Activated CD4-positive, alpha-beta T cell treated with anti-CD3 and anti-CD28 coated beads, Interleukin-2, Interleukin-6, amounts not matched to agents 100 ng/mL and 50 ng/mL, durations not matched to agents 16 hours and 8 hours (primary cell): ENCODE measurements at regions not wholly inside any gene's neighbourhood (a gene's known extent, or its start where the extent isn't known, plus 50 kb on each side); places are given as distances from the start of the nearest gene placed in this dataset.

Experiments
- DNase-seq: peaks from one replicate; pipeline ENCODE4 v3.0.0-alpha.2; 2020

DNA sequence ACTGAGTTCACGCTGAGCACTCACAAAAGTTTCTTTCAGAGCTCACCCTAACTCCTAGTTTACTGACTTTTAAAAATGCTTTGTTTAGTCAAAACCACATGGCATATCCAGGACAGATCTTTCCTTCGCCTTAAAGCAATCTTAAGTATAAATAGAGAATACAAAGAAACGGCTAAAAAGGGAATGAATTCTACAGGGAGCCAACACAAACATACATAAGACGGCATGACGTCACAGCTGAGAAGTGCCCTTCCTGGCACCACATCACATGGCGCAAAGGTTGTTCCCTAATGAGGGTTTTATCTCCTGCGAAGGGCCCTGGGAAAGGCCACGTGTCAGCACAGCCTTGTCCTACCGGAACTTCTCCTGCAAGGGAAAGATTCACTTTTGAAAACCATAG, 141.3 kb downstream of the IRX1 start:
- DNase-seq: no peak

DNA sequence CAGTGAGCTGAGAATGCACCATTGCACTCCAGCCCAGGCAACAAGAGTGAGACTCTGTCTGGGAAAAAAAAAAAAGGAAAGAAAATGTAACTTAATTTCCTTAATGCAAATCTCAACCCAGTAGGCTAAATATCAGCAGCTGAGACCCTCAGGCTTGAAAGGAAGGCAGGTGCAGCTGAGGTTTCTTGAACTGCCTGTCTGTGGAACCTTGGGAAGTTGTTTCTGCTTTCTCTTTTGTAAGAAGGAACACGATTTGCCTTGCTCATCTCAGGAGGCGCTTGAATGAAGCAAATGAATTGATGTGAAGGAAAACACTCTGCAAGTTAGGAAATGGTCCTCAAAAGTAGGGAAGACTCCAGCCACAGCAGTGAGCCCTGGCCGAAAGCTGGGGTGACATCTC, 143.3 kb downstream of the IRX1 start:
- DNase-seq: no peak

DNA sequence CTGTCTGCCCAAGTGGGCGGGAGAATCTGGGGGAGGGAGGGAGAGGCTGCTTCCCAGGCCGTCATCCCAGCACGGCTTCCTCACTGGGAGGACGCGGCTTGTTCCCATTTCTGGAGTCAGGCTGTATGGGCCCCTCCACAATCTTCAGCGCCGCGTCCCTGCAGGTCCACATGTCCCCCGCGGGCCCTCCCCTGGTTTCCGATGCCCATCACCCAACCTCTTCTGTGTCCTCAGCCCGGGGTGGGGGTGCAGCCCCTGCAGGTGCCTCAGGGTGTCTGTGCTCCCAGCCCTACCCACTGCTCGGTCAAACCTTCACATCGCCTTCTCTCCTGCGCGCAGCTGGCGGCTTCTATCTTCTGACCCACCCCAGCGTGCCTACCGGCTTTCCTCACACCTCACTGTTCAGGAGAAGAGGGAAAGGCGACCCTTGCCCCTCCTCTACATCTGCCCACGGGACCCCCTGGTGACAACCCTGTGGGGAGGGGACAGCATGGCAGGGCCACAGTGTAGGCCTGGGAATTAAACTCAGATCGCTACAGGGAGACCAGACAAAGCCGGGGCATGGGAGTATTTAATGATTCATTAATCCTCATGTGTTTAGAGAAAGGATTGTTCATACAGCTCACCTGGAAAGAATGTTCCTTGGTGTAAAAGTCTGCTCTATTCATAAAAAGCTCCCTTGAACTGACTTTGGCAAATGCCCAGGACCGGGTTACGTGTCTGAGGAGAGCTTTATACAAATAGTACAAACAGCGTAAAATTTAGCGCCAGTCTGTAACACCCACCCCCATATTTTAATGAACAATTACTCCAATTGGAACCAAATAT, 145.1 kb downstream of the IRX1 start:
- DNase-seq: no peak

DNA sequence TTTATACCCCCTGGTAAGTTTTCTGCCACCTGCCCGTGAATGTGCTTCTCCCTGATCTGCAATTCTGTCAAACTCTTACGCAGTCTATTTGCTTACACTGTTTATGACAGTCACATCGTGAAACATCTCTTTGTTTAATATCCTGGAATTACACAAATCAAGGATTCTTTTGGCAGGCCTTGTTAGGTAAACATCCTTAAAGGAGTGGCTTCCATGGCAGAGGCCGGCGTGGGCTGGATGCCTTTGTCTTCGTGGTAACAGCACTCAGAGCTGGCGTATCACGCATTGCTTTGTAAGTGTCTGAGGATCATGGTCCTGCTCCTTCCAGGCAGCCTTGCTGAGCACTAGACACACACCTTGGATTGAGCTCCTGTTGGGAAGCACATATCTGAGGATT, 145.7 kb downstream of the IRX1 start:
- DNase-seq: no peak

DNA sequence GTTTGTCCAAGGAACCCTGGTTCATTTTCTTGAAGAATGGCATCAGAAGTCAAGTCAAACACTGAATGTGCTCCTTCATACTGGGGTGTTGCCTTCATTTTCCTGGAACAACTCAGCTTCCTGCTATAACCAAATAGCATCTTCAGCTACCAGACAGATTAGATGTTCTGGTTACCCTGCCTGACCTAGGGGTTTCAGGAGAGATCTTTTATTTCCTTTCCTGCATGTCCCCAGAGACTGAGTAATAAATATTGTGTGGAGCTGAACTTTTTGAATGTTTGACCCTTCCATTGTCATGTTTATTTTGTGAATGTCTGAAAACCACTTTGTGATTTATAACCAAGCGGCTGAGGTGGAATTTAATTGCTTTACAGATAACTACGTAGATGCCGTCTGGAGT, 147.1 kb downstream of the IRX1 start:
- no peak for DNase-seq

DNA sequence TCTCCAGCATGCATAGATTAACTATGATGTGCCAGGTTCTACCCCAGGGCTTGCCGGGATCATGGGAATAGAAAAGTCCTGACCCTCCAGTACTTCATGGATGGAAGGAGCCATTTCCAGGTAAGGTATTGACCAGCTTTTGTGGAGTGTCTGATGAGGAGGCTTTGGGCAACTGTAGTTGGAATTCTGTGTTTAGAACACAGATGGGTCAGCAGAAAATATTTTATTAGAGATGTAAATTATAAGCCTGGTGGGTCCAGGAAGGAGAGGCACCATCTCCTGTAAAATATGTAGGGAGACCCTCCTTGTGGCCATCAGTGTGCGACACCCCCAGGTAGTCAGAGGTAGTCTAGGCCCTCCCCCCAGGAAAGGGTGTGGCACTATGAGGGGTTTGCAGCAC, 156.2 kb downstream of the IRX1 start:
- DNase-seq: no peak

DNA sequence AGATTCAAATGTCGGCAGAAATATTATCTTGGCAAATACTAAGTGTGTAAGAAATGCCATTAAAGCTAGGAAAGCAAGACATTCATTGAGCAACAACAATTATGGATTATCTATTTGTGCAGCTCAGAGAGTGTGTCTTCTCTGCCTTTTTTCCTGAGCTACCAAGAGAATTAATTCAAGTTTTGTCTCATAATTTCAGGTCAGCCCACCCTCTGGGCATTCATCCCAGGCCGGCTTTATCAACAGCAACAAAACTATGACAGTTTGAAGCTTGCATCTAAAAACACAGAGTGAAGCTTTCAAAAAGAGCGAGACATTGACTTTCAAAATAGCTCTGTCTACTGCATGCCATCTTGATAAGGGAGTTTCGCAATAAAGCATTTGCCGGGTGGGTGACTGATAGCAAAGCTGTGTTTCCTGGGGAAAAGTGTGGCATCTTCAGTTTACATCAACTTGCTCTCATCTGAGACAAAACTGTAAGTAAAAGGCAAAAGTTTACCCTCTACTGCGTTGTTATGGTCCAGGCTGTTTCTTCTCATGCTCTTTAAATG, 182.4 kb downstream of the IRX1 start:
- no peak for DNase-seq

DNA sequence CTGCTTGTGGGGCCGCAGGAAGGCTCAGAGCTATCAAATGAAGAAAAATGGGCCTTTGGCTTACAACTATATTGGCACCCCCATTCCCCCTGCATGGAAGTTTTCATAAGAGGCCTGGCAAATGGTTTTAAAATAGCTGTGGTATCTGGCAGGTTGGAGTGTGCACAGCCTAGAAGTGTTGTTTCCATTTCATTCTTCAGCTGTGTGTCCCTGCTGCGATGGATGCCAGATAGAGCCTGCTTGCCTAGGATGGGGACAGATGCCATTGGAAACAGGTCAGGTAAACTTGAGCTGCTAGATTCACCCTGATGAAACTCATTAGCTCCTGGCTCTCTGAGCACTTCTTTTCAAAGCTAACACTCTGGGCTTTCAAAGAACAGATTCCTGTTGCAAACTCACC, 183.3 kb downstream of the IRX1 start:
- DNase-seq: no peak

DNA sequence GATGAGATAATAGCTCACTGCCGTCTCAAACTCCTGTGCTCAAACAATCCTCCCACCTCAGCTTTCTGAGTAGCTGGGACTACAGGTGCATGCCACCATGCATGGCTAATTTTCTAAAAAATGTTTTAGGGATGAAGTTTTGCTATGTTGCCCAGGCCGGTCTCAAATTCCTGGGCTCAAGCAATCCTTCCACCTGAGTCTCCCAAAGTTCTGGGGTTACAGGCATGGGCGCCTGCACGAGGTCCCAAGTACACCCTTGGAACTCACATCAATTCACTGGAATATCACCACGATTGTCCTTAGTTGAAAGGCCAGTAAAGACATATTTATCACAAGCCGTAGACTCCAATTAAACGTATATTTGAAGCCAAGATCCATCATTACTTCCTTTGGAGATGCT, 184.6 kb downstream of the IRX1 start:
- DNase-seq: no peak

DNA sequence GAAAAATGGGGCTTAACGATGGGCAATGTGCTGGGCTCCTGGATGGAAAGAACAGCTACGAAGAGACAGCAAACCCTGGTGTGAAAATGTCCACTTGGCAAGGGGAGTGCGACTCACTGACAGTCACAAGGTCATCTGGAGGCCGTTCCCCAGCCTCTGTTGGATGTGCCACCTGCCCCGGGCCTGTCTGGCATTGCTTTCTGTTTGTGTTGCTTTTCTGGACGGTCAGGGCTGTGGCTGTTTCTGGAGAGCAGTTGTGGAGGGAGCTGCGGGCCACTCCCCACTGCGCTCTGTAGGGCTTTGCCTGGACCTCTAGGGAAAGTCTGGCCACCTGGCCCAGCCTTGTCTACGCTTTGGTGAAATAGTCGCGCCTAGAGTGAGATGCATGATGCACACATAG, 185.3 kb downstream of the IRX1 start:
- DNase-seq: no peak

DNA sequence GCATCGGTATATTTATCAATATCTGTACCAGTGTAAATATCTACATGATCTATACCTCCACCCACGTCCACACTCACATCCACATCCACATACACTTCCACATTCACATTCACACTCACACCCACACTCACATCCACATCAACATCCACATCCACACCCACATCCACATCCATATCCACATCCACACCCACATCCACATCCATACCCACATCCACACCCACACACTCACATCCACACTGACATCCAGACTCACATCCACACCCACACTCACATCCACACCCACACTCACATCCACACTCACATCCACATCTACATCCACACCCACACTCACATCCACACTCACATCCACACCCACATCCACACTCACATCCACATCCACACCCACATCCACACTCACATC, 189.2 kb downstream of the IRX1 start:
- DNase-seq: no peak

DNA sequence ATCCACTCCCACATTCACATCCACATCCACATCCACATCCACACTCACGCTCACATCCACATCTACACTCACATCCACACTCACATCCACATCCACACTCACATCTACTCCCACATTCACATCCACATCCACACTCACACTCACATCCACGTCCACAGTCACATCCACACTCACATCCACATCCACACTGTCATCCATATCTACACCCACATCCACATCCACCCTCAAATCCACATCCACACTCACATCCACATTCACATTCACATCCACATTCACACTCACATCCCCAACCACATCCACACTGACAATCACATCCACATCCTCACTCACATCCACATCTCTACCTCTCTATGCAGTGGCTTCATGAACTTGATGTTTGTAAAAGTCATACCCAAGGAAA, 190.5 kb downstream of the IRX1 start:
- DNase-seq: no peak

DNA sequence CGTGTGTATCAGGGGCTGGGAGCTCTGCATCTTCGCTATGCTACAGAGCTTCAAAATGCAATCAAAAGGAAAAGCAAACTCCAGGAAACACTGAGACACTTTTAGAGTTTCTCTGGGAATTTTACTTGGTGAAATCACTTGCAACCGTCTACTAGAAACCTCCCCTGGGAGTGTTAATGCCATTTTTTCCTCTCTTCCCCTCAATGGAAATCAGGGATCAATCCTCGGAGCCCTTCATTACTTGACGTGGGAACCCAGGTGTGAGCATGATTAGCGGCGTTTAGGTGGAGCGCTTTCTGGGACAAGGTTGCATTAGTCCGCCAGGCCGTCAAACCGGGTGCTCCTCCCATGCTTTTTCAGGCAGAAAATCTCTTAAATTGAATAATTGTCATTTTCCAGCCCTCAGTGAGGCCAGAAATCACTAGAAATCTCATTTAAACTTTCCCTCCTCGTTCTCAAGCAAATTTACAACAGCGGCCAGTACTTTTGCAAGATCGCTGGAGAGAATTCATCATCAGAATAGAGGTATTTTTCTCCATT, 191.3 kb downstream of the IRX1 start:
- DNase-seq: no peak

DNA sequence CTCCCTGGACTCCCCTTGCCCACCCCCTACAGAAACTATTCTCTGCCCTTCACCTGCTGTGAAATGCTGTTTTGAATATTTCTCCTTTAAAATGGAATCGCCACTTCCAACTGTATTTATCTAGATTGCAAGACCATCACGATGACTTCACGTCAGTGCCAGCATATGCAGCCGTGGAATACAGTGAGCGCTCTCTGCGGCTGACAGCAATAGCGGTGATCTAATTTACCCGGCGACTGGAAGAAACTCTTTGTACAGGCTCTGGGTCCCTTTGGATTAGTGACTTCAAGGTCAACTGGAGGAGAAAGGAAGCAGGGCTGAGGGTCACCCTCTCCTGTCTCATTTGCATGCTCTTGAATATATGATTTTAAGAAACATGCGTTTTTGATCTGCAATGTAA, 192.0 kb downstream of the IRX1 start:
- no peak for DNase-seq

DNA sequence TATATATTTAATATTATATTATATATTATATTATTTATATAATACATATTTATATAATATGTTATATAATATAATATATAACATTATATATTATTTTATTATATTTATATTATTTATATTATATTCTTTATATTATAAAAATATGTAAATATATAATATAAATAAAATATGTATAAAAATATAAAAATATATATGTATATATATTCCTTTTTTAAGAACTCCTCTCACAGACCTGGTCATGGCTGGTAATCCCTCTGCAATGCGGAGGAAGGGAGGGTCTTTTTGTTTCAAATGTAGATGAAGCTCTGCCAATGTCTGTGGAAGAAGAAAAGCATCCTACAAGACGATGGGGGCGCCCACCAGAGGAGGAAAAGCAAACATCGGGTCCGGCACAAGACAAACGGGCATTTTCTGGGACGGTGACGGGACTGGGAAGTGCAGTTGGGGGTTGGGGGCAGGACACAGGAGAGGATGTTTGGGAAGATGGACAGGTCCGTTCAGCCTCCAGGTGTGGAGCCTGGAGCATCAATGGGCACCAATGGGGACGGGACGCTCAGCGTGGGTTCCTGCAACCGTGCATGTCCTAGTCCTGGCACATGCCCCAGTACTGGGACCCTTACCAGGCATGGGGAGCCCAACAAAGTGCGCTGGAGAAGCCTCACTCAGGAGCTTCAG, 194.0 kb downstream of the IRX1 start:
- DNase-seq: no peak

DNA sequence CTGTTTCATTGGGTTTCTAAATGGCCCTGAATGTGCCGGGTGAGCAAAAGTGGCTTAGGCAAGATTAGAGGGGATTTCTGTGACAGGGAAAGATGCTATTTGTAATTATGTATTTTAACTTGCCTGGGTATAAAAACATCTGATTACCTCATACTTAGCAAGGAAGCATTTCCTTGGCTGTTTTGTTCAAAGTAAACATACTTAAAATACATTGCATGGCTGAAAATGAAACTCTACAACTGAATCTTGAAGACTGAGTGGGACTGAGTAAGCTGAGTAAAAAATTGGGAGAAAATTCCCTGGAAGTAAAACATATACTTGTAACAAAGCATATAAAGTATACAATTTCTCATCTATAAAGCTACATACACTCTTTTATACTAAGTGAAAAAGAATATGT, 197.5 kb downstream of the IRX1 start:
- DNase-seq: no peak

DNA sequence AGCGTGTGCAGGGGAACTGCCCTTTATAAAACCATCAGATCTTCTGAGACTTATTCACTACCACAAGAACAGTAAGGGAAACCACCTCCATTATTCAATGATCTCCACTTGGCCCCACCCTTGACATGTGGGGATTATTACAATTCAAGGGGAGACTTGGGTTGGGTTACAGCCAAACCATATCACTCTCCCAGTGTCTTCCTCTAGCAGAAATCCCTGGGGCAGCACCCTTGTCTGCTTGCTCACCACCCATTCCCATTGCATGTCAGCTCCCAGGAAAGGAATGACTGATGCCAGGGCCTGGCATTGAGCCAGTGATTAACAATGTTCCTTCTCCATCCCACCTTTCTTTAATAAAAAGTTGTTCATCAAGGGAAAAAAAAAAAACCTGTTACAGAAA, 199.0 kb downstream of the IRX1 start:
- DNase-seq: no peak

DNA sequence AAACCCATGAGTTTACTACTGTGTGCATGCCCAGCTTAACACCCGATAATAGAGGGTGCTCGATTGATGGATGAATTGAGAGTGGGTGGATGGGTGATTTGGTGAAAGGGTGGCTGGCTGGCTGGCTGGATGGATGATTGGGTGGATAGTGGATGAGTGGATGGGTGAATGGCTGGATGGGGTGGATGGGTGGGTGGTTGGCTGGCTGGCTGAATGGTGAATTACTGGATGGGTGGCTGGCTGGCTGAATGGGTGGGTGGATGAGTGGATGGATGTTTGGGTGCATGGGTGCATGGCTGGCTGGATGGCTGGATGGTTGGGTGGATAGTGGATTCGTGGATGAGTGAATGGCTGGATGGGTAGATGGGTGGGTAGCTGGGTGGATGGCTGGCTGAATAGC, 201.1 kb downstream of the IRX1 start:
- DNase-seq: no peak

DNA sequence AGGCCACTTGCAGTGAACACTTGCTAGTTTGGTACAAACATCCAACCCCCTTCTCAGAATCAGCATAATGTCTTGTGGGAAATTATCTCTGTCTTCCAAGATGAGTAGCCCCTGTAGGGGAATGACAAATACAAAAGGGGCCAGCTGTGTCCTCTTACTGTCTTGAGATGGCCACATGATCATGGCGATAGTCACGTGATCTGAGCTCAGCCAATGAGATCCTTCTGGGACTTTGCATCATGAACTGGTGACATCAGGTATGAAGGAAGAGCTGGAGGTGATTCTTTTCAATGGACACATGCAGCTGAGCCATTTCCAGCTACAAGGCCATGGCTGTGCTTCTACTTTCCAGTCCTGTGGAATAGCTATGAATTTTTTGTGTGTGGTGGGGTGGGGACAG, 206.3 kb downstream of the IRX1 start:
- DNase-seq: no peak

DNA sequence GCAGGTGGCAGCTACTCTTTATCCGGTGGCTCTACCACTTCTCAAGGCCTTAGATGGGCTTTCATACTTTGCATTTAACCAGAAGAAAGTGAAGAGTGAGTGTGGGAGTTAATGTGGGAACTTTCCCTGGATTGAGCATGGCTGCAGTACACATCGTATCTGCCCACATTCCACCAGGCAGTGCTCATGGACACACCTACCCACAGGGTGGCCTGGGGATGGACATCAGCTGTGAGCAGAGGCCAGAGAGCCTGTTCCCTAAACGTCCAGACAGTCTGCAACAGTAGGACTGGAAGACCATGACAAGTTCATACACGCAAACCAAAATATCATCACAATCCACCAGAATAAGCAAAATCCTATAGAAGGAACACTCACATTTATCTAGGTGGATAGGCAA, 213.8 kb downstream of the IRX1 start:
- DNase-seq: no peak

DNA sequence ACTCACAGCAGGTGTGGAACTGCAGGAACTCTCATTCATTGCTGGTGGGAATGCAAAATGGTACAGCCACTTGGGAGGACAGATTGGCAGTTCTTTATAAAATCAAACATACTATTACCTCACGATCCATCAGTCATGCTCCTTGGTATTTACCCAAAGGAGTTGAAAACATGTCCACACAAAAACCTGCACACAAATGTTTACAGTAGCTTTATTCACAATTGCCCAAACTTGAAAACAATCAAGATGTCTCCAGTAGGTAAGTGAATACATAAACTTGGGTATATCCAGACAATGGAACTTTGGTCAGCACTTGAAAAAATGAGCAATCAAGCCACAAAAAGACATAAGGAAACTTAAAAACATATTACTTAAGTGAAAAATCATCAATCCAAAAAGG, 215.5 kb downstream of the IRX1 start:
- DNase-seq: no peak

DNA sequence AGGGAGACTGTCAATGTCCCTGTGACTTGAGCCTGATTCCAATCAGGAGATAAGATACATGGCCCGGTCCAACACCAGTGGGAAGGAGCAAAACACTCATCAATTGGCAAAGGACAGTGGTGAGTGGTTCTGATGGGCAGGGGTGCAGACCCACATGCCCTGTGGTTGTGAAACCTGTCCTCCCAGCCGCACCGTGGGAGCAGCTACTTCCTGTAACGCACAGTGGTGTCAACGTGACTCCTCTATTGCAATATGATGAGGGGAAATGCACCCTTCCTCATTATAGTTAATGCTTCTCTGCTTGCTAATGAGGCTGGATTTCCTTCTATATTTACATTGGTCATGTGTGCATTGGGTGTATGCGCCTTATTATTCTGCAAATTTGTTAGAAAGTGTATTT, 223.0 kb downstream of the IRX1 start:
- no peak for DNase-seq

DNA sequence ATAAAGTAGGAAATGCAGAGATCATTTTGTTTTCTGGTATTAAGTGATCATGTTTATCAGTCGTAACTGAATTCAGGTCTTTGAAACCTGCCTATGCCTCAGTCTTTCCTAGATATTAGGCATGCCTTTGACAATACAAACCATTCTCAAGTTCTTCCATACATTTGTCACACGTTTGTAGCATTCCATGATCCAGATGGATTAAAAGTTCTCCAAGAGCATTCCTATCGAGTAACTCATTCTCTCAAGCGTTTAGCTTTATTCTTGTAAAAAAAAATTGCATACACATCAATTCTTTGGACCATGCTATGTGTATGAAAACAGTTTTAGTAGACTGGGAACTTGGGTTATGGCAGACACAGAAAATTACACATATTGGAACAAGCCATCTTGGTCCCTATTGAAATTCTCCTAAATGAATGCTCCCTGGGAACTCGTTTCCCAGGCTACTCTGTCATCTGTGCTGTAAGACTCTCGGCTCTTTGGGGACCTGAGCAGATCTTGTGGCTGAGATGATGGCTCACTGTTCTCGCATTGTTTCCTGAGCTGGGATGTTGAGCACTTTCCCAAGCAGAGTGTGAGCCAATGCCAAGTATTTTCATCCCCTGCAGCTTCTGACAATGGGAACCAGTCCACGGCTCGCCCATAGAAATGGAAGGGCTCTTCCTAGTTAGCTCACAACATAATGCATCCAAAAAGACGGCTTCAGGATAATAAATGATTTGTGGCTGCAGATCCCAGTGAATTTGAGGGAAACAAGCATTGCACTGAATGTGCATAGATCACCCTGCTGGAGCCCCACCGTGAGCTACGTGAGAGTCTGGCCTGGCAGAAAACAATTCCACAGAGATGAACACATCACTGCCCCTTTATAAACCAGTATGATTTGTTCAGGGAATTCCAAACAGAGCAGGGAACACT, 230.2 kb downstream of the IRX1 start:
- DNase-seq: no peak
